ENCODE measurements at regions not wholly inside any gene's neighbourhood (a gene's known extent, or its start where the extent isn't known, plus 50 kb on each side); places are given as distances from the start of the nearest gene placed in this dataset.

GRCh38 chr20:12957968-12958367 is 50.8 kb upstream of the SPTLC3 start:
- H4K20me1 ChIP-seq (ENCODE audit: control insufficient read depth, insufficient read depth, low read length, poor library complexity, severe bottlenecking), result no peaks in the 10 kb centered on the region
- H3K27ac ChIP-seq (ENCODE audit: low read length in 2 of 2), result no peak overlapping the region
- Mint-ChIP-seq H3K4me1 (no peaks in the 10 kb centered on the region), H3K27me3 (no peaks in the 10 kb centered on the region), H3K27ac (no peak overlapping the region), H3K9me3 (ENCODE audit: insufficient read depth) (peaks cover 2% of the 10 kb centered on the region), H3K4me3 (no peak overlapping the region)
- no peaks in the 10 kb centered on the region for H3K36me3 ChIP-seq (replicated peaks in 1 of 2; ENCODE audit: control extremely low read depth in 1 of 2, control insufficient read depth in 1 of 2, extremely low read depth in 1 of 2, insufficient read depth in 2 of 2, low read length in 1 of 2)
- H3K9ac ChIP-seq (ENCODE audit: low read length), result no peak overlapping the region
- ChIA-PET CTCF (no interaction called here), POLR2A (no interaction called here)
- DNase-seq, result no peak
- intact Hi-C loops (cut with micrococcal nuclease), result no loop called here
- H3K79me2 ChIP-seq (ENCODE audit: control insufficient read depth, insufficient read depth, low read length), result no peaks in the 10 kb centered on the region
- no peak overlapping the region for H3K4me2 ChIP-seq (replicated peaks; ENCODE audit: low read depth, low read length, poor library complexity, severe bottlenecking)
- TF ChIP-seq CTCF (IDR thresholded peaks at IDR 0.05), result no peak
- TF ChIP-seq EZH2 (IDR thresholded peaks at IDR 0.05; ENCODE audit: borderline replicate concordance, insufficient read depth, low read depth, low read length, poor library complexity, severe bottlenecking), result no peak
- H3K9me3 ChIP-seq (ENCODE audit: control extremely low read depth in 1 of 3, control insufficient read depth in 2 of 3, insufficient read depth in 1 of 3, low read length in 2 of 3), result no peaks in the 10 kb centered on the region
- no CpG with 5 or more reads among the region's 2 CpGs for WGBS (ENCODE audit: insufficient coverage)
- H3K4me1 ChIP-seq (ENCODE audit: control insufficient read depth in 2 of 2, insufficient read depth in 2 of 2, low read length in 2 of 2), result no peaks in the 10 kb centered on the region
- no peaks in the 10 kb centered on the region for H3K27me3 ChIP-seq (replicated peaks in 1 of 4; ENCODE audit: control extremely low read depth in 1 of 4, control insufficient read depth in 3 of 4, insufficient read depth in 4 of 4, low read length in 3 of 4)
- ATAC-seq (ENCODE audit: low read depth), result no peak
- no peak overlapping the region for H2AFZ ChIP-seq (ENCODE audit: insufficient read depth, low read depth, low read length, poor library complexity, severe bottlenecking)
- H3K4me3 ChIP-seq (ENCODE audit: control extremely low read depth in 1 of 5, extremely low read depth in 1 of 5, insufficient read depth in 1 of 5, low read depth in 2 of 5, low read length in 4 of 5), result no peak overlapping the region

Data from B cell (primary cell).